K562 (cell line): ENCODE measurements at regions not wholly inside any gene's neighbourhood (a gene's known extent, or its start where the extent isn't known, plus 50 kb on each side); places are given as distances from the start of the nearest gene placed in this dataset.

Experiments
- ATAC-seq: fragments of 200-7000 bp; cut with Tn5 transposase; 3 replicates; pipeline ENCODE4 v1.9.1; 2020; ENCODE audit warnings: moderate library complexity
- BruUV-seq: library from RNA; stranded (reverse); fragments of 400-500 nt; replicated peaks from 2 replicates; lab custom pipeline; 2021; lab: Mats Ljungman, UMichigan
- CTCF ChIA-PET: fragments of 300-600 bp; formaldehyde crosslinking; extraction: SDS; loops from one replicate; lab custom pipeline; 2021; ENCODE audit warnings: low intra/inter-chr PET ratio; lab: Yijun Ruan, JAX
- POLR2A ChIA-PET: fragments of 300-600, 350-650 bp; sonication (Branson Sonifier 250); formaldehyde crosslinking; extraction: SDS; loops from one replicate; lab custom pipeline; 2021; ENCODE audit warnings: antibody characterized with exemption, inconsistent platforms; lab: Yijun Ruan, JAX
- DNase-seq, 4 experiments: peaks; one replicate each; pipeline versions ENCODE4 v3.0.0 to v3.0.0-alpha.2; 2011 to 2018; ENCODE audit warnings: low spot score in 3 of 4, mixed read lengths in 3 of 4; ENCODE audit errors: extremely low read depth in 1 of 4
- FAIRE-seq: peaks from 2 replicates; lab custom pipeline; 2011; peaks lifted over from hg19 to GRCh38; lab: Jason Lieb, UNC
- H2AFZ ChIP-seq: 2 replicates; pipeline ENCODE4 v1.6.0; 2011; ENCODE audit warnings: low read depth, low read length, control low read depth, inconsistent platforms
- H3K27ac ChIP-seq: fragments of 200-600 bp; 3 replicates; pipeline ENCODE4 v1.8.0; 2011; ENCODE audit warnings: low read depth, mild to moderate bottlenecking, control low read depth, inconsistent platforms, low read length, moderate library complexity, mixed read lengths; ENCODE audit errors: extremely low read depth
- H3K27me3 ChIP-seq, 2 experiments: fragments of 300-600 bp in 1 of 2; 2 replicates in 1 of 2; 3 replicates in 1 of 2; pipeline versions ENCODE4 v1.6.0 to v1.8.0; 2011; ENCODE audit warnings: inconsistent platforms in 2 of 2, low read length in 2 of 2, mild to moderate bottlenecking in 1 of 2, mixed read lengths in 1 of 2, moderate library complexity in 1 of 2; ENCODE audit not compliant: control insufficient read depth in 2 of 2, insufficient read depth in 2 of 2
- H3K36me3 ChIP-seq: fragments of 300-600 bp; 3 replicates; pipeline ENCODE4 v1.8.0; 2011; ENCODE audit warnings: mild to moderate bottlenecking, low read length, inconsistent platforms; ENCODE audit not compliant: control insufficient read depth, insufficient read depth
- H3K4me1 ChIP-seq, 2 experiments: fragments of 200-600 bp in 1 of 2; replicated peaks in 1 of 2; 2 replicates in 1 of 2; 3 replicates in 1 of 2; pipeline versions ENCODE4 v1.5.1 to v1.8.0; 2011; ENCODE audit warnings: inconsistent platforms in 2 of 2, low read length in 2 of 2, mild to moderate bottlenecking in 1 of 2, mixed read lengths in 1 of 2, moderate library complexity in 1 of 2; ENCODE audit not compliant: control insufficient read depth in 2 of 2, insufficient read depth in 2 of 2
- H3K4me2 ChIP-seq: 2 replicates; pipeline ENCODE4 v1.6.1; 2011; ENCODE audit warnings: low read length, control low read depth, inconsistent platforms, mixed read lengths; ENCODE audit not compliant: insufficient read depth
- H3K4me3 ChIP-seq: fragments of 200-600 bp; sonication (generic), shearing (Covaris generic); 2 replicates; pipeline ENCODE4 v1.5.1; 2016; ENCODE audit warnings: control low read depth, inconsistent platforms
- H3K79me2 ChIP-seq: fragments of 200-600 bp; 3 replicates; pipeline ENCODE4 v1.8.0; 2011; ENCODE audit warnings: low read length, inconsistent platforms; ENCODE audit not compliant: control insufficient read depth, insufficient read depth
- H3K9ac ChIP-seq, 2 experiments: 2 replicates each; pipeline versions ENCODE4 v1.6.0 to v1.6.1; 2011; ENCODE audit warnings: low read depth in 2 of 2, low read length in 2 of 2, control low read depth in 1 of 2, inconsistent platforms in 1 of 2, mild to moderate bottlenecking in 1 of 2, mixed read lengths in 1 of 2; ENCODE audit not compliant: insufficient read depth in 1 of 2
- H3K9me1 ChIP-seq: one replicate; pipeline ENCODE4 v1.6.0; 2011; ENCODE audit warnings: inconsistent platforms, mild to moderate bottlenecking, low read length, moderate library complexity; ENCODE audit not compliant: control insufficient read depth, insufficient read depth
- H3K9me3 ChIP-seq: replicated peaks from 2 replicates; pipeline ENCODE4 v1.5.1; 2011; ENCODE audit warnings: low read depth, low read length, inconsistent platforms; ENCODE audit not compliant: control insufficient read depth, insufficient read depth
- H4K20me1 ChIP-seq: replicated peaks from 2 replicates; pipeline ENCODE4 v1.6.1; 2011; ENCODE audit warnings: low read length, inconsistent platforms, mixed read lengths; ENCODE audit not compliant: control insufficient read depth, insufficient read depth
- ATF2 ChIP-seq: sonication (generic); formaldehyde crosslinking; IDR thresholded peaks from 2 replicates; pipeline ENCODE4 v1.8.1; 2022; ENCODE audit warnings: missing genetic modification reagents
- PTRF ChIP-seq: fragments of 450-650 bp; IDR thresholded peaks from 2 replicates; pipeline ENCODE4 v1.6.1; 2016; ENCODE audit warnings: mild to moderate bottlenecking, missing genetic modification characterization, missing compliant biosample characterization
- ZNF134 ChIP-seq: fragments of 250-450 bp; sonication (Bioruptor Pico); conservative IDR thresholded peaks from 2 replicates; pipeline ENCODE4 v1.4.0; 2020
- ZNF512 ChIP-seq: IDR thresholded peaks from 2 replicates; pipeline ENCODE4 v1.6.1; 2016; ENCODE audit warnings: missing genetic modification characterization, missing compliant biosample characterization
- WGBS: fragments of 100-300 bp; shearing (Covaris generic); methylation state at CpG from one replicate; pipeline ENCODE4 v1.1.6; 2016; ENCODE audit warnings: low coverage, mixed read lengths; ENCODE audit not compliant: insufficient coverage; ENCODE audit errors: missing lambda C conversion rate; 5-methylcytosine and 5-hydroxymethylcytosine counted together
- in situ Hi-C: fragments of 300-500 bp; cut with MboI; formaldehyde crosslinking; loops from 4 replicates; pipeline ENCODE4 v1.15.0; 2018; ENCODE audit warnings: inconsistent platforms, mixed read lengths
- intact Hi-C: fragments of 100-400 bp; cut with micrococcal nuclease; formaldehyde crosslinking; loops from 2 replicates; pipeline ENCODE4 v1.14.2; 2022

GRCh38 chr15:37823601-37824275 lies 110.7 kb upstream of the TMCO5A start:
- ChIA-PET CTCF (no interaction called here), POLR2A (no interaction called here)
- H3K4me2 ChIP-seq, result no peak overlapping the region
- no peak overlapping the region for H3K9ac ChIP-seq
- in situ Hi-C loops, result no loop called here
- intact Hi-C loops, result no loop called here
- no peak overlapping the region for H2AFZ ChIP-seq
- ATAC-seq (no peak), FAIRE-seq (no peak), DNase-seq (no peak)
- no peaks in the 10 kb centered on the region for H3K79me2 ChIP-seq
- 0% methylated on average over 10 of the region's 10 CpGs for WGBS
- no peak for TF ChIP-seq ZNF512 (tag)
- TF ChIP-seq ATF2 (CRISPR knock-in tag), result no peak
- TF ChIP-seq ZNF134 (CRISPR knock-in tag), result no peak
- TF ChIP-seq PTRF (tag), result no peak
- no TSS peak for BruUV-seq
- no peaks in the 10 kb centered on the region for H3K27me3 ChIP-seq
- no peak overlapping the region for H3K27ac ChIP-seq
- H4K20me1 ChIP-seq, result no peaks in the 10 kb centered on the region
- H3K9me1 ChIP-seq, result no peaks in the 10 kb centered on the region
- H3K4me1 ChIP-seq, result no peaks in the 10 kb centered on the region
- no peaks in the 10 kb centered on the region for H3K36me3 ChIP-seq
- no peak overlapping the region for H3K4me3 ChIP-seq
- no peaks in the 10 kb centered on the region for H3K9me3 ChIP-seq
